ENCODE measurements at regions not wholly inside any gene's neighbourhood (a gene's known extent, or its start where the extent isn't known, plus 50 kb on each side); places are given as distances from the start of the nearest gene placed in this dataset.
"Not testable (repeated sequence)": the region's sequence is repeated elsewhere in the genome, so short reads cannot be mapped to it uniquely, and the experiment has no call there.

- TF ChIP-seq POLR2A (IDR thresholded peaks at IDR 0.05) (no peak), CTCF (IDR thresholded peaks at IDR 0.05) (no peak), POLR2AphosphoS5 (IDR thresholded peaks at IDR 0.05) (no peak), EP300 (IDR thresholded peaks at IDR 0.05) (no peak)
- WGBS, result 77% methylated on average over 5 of the region's 5 CpGs
Observed at GRCh38 chr12:131561051-131561450, 149.8 kb upstream of the SFSWAP start.

GRCh38 chr12:131561891-131562684, 148.8 kb upstream of the SFSWAP start:
- no peak for DNase-seq (ENCODE audit: low spot score in 2 of 2)
- Histone ChIP-seq H3K27me3 (peaks cover 10% of the 10 kb centered on the region), H3K4me1 (no peaks in the 10 kb centered on the region), H3K4me3 (no peak overlapping the region), H3K9me3 (no peaks in the 10 kb centered on the region), H3K36me3 (no peaks in the 10 kb centered on the region), H3K27ac (no peak overlapping the region)
- TF ChIP-seq EP300 (IDR thresholded peaks at IDR 0.05) (no peak), POLR2A (IDR thresholded peaks at IDR 0.05) (no peak), POLR2AphosphoS5 (IDR thresholded peaks at IDR 0.05) (no peak), CTCF (IDR thresholded peaks at IDR 0.05) (no peak)
- 77% methylated on average over 9 of the region's 9 CpGs for WGBS

More at GRCh38 chr12:131561051-131561450, 149.8 kb upstream of the SFSWAP start:
- Histone ChIP-seq H3K4me3 (no peak overlapping the region), H3K27ac (no peak overlapping the region), H3K27me3 (peaks cover 10% of the 10 kb centered on the region), H3K36me3 (no peaks in the 10 kb centered on the region), H3K4me1 (peaks cover 2% of the 10 kb centered on the region), H3K9me3 (no peaks in the 10 kb centered on the region)
- DNase-seq (ENCODE audit: low spot score in 2 of 2), result no peak

GRCh38 chr12:131564138-131564727, 146.7 kb upstream of the SFSWAP start:
- not testable (repeated sequence) for H3K27ac ChIP-seq; DNase-seq (ENCODE audit: low spot score in 2 of 2); H3K4me1 ChIP-seq; H3K4me3 ChIP-seq; H3K36me3 ChIP-seq; H3K9me3 ChIP-seq
- WGBS, result 82% methylated on average over 6 of the region's 12 CpGs
- peaks cover 18% of the 10 kb centered on the region for H3K27me3 ChIP-seq

- TF ChIP-seq EP300 (IDR thresholded peaks at IDR 0.05) (no peak), CTCF (IDR thresholded peaks at IDR 0.05) (no peak), POLR2AphosphoS5 (IDR thresholded peaks at IDR 0.05) (no peak), POLR2A (IDR thresholded peaks at IDR 0.05) (no peak)
- no peak for DNase-seq (ENCODE audit: low spot score in 2 of 2)
- Histone ChIP-seq H3K36me3 (no peaks in the 10 kb centered on the region), H3K4me1 (no peaks in the 10 kb centered on the region), H3K4me3 (no peak overlapping the region), H3K27ac (no peak overlapping the region), H3K9me3 (no peaks in the 10 kb centered on the region), H3K27me3 (peaks cover 18% of the 10 kb centered on the region)
- WGBS, result 81% methylated on average over 8 of the region's 8 CpGs
Observed at GRCh38 chr12:131564845-131565244, 146.0 kb upstream of the SFSWAP start.

GRCh38 chr12:131565267-131566015, 145.4 kb upstream of the SFSWAP start:
- WGBS, result 66% methylated on average over 20 of the region's 25 CpGs
- H3K27me3 ChIP-seq, result peaks cover 24% of the 10 kb centered on the region
- TF ChIP-seq EP300 (IDR thresholded peaks at IDR 0.05) (no peak), CTCF (IDR thresholded peaks at IDR 0.05) (no peak), POLR2AphosphoS5 (IDR thresholded peaks at IDR 0.05) (no peak), POLR2A (IDR thresholded peaks at IDR 0.05) (no peak)

More at GRCh38 chr12:131565267-131566015, 145.4 kb upstream of the SFSWAP start:
- H3K4me1 ChIP-seq, result no peaks in the 10 kb centered on the region
- no peak for DNase-seq (ENCODE audit: low spot score in 2 of 2)
- no peak overlapping the region for H3K27ac ChIP-seq
- H3K4me3 ChIP-seq, result no peak overlapping the region
- no peaks in the 10 kb centered on the region for H3K36me3 ChIP-seq
- H3K9me3 ChIP-seq, result no peaks in the 10 kb centered on the region

Measured in suprapubic skin (tissue), 4 donors.